ENCODE measurements at regions not wholly inside any gene's neighbourhood (a gene's known extent, or its start where the extent isn't known, plus 50 kb on each side); places are given as distances from the start of the nearest gene placed in this dataset.

DNA sequence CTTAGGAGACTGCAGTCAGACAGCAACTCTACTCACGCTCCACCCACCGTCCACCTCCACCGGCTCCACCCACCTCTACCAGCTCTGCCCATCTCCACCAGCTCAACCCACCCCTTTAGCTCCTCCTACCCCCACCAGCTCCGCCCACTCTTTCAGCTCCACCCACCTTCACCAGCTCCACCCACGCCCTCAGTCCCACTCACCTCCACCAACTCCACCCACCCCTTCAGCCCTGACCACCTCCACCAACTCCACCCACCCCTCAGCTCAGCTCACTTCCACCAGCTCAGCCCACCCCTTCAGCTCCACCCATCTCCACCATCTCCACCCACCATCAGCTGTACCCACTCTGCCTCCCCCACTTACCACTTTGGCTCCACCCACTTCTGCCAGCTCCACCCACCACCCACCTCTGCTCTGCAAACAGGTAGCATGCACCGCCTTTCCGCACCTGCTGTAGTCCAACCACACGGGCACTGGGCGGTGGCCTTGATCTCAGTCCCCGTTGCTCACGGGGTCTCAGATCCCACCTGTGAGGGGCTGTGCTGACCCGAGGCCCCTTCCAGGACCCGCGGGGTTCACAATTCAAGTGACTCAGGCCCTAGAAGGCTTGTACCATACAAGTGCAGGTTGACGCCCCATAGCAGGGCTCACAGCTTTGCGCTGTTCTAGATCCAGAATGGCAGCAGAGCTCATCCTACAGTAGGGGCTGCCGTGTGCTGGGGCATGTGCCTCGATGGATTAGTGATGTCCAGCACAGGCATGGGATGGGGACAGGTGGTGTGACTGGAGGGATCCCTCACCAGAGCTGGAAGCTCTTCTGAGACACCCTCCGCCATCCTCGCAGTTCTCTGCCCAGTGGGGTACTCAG is 77.2 kb upstream of the OTOS start:
- Histone ChIP-seq H3K27ac (ENCODE audit: low read depth, low read length) (no peak overlapping the region), H3K9ac (ENCODE audit: low read depth, low read length) (no peak overlapping the region), H3K27me3 (ENCODE audit: control insufficient read depth, insufficient read depth, low read length) (no peaks in the 10 kb centered on the region)

GRCh38 chr2:240219208-240219890 is 78.9 kb upstream of the OTOS start:
- no peaks in the 10 kb centered on the region for H3K27me3 ChIP-seq (ENCODE audit: control insufficient read depth, insufficient read depth, low read length)

More for the DNA sequence above, 77.2 kb upstream of the OTOS start:
- Histone ChIP-seq H3K9me3 (ENCODE audit: control insufficient read depth, insufficient read depth, low read length) (no peaks in the 10 kb centered on the region), H3K4me1 (ENCODE audit: control insufficient read depth, insufficient read depth, low read length) (no peaks in the 10 kb centered on the region), H3K4me3 (ENCODE audit: low read depth, low read length) (no peak overlapping the region), H3K36me3 (ENCODE audit: control insufficient read depth, insufficient read depth, low read length) (no peaks in the 10 kb centered on the region)

GRCh38 chr2:240220371-240220770 is 79.9 kb upstream of the OTOS start:
- H3K36me3 ChIP-seq (ENCODE audit: control insufficient read depth, insufficient read depth, low read length) = no peaks in the 10 kb centered on the region
- H3K4me1 ChIP-seq (ENCODE audit: control insufficient read depth, insufficient read depth, low read length) = no peaks in the 10 kb centered on the region
- no peaks in the 10 kb centered on the region for H3K27me3 ChIP-seq (ENCODE audit: control insufficient read depth, insufficient read depth, low read length)
- no peak overlapping the region for H3K27ac ChIP-seq (ENCODE audit: low read depth, low read length)
- H3K9me3 ChIP-seq (ENCODE audit: control insufficient read depth, insufficient read depth, low read length) = no peaks in the 10 kb centered on the region
- no peak overlapping the region for H3K4me3 ChIP-seq (ENCODE audit: low read depth, low read length)
- H3K9ac ChIP-seq (ENCODE audit: low read depth, low read length) = no peak overlapping the region

More at GRCh38 chr2:240219208-240219890, 78.9 kb upstream of the OTOS start:
- Histone ChIP-seq H3K9me3 (ENCODE audit: control insufficient read depth, insufficient read depth, low read length) (no peaks in the 10 kb centered on the region), H3K36me3 (ENCODE audit: control insufficient read depth, insufficient read depth, low read length) (no peaks in the 10 kb centered on the region), H3K9ac (ENCODE audit: low read depth, low read length) (no peak overlapping the region), H3K27ac (ENCODE audit: low read depth, low read length) (no peak overlapping the region), H3K4me1 (ENCODE audit: control insufficient read depth, insufficient read depth, low read length) (no peaks in the 10 kb centered on the region), H3K4me3 (ENCODE audit: low read depth, low read length) (no peak overlapping the region)

- Histone ChIP-seq H3K4me1 (ENCODE audit: control insufficient read depth, insufficient read depth, low read length) (no peaks in the 10 kb centered on the region), H3K36me3 (ENCODE audit: control insufficient read depth, insufficient read depth, low read length) (no peaks in the 10 kb centered on the region), H3K4me3 (ENCODE audit: low read depth, low read length) (no peak overlapping the region), H3K27me3 (ENCODE audit: control insufficient read depth, insufficient read depth, low read length) (no peaks in the 10 kb centered on the region), H3K27ac (ENCODE audit: low read depth, low read length) (no peak overlapping the region), H3K9ac (ENCODE audit: low read depth, low read length) (no peak overlapping the region), H3K9me3 (ENCODE audit: control insufficient read depth, insufficient read depth, low read length) (no peaks in the 10 kb centered on the region)
Measured at GRCh38 chr2:240223631-240224030, 83.2 kb upstream of the OTOS start.

- Histone ChIP-seq H3K27me3 (ENCODE audit: control insufficient read depth, insufficient read depth, low read length) (no peaks in the 10 kb centered on the region), H3K4me3 (ENCODE audit: low read depth, low read length) (no peak overlapping the region), H3K36me3 (ENCODE audit: control insufficient read depth, insufficient read depth, low read length) (no peaks in the 10 kb centered on the region), H3K9me3 (ENCODE audit: control insufficient read depth, insufficient read depth, low read length) (0 out of 2 replicates have a peak, but pooled peaks cover 3% of the 10 kb centered on the region), H3K9ac (ENCODE audit: low read depth, low read length) (no peak overlapping the region), H3K27ac (ENCODE audit: low read depth, low read length) (no peak overlapping the region), H3K4me1 (ENCODE audit: control insufficient read depth, insufficient read depth, low read length) (no peaks in the 10 kb centered on the region)
Measured at GRCh38 chr2:240224676-240225075, 84.2 kb upstream of the OTOS start.

DNA sequence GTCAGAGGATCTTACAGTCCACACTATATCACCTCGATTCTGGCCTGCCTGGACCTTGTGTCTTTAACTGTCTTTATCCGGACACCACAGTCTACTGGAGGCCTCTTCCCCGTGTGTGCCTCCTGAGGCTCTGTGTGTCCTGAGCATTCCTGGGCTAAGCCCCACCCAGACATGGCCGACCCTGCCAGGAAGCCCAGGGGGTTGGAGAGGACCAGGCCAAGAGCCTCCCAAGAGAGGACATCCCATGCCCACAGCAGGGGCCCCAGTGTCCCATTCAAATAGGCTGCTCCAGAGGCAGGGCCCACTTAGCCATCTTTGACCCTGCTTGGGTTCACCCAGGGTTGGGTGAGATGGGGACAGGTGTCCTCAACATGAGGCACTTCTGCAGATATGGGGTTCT is 84.7 kb upstream of the OTOS start:
- H3K27me3 ChIP-seq (ENCODE audit: control insufficient read depth, insufficient read depth, low read length) = no peaks in the 10 kb centered on the region
- H3K36me3 ChIP-seq (ENCODE audit: control insufficient read depth, insufficient read depth, low read length) = no peaks in the 10 kb centered on the region
- H3K9ac ChIP-seq (ENCODE audit: low read depth, low read length) = no peak overlapping the region
- no peak overlapping the region for H3K27ac ChIP-seq (ENCODE audit: low read depth, low read length)
- H3K9me3 ChIP-seq (ENCODE audit: control insufficient read depth, insufficient read depth, low read length) = 0 out of 2 replicates have a peak, but pooled peaks cover 5% of the 10 kb centered on the region
- no peak overlapping the region for H3K4me3 ChIP-seq (ENCODE audit: low read depth, low read length)
- H3K4me1 ChIP-seq (ENCODE audit: control insufficient read depth, insufficient read depth, low read length) = no peaks in the 10 kb centered on the region

DNA sequence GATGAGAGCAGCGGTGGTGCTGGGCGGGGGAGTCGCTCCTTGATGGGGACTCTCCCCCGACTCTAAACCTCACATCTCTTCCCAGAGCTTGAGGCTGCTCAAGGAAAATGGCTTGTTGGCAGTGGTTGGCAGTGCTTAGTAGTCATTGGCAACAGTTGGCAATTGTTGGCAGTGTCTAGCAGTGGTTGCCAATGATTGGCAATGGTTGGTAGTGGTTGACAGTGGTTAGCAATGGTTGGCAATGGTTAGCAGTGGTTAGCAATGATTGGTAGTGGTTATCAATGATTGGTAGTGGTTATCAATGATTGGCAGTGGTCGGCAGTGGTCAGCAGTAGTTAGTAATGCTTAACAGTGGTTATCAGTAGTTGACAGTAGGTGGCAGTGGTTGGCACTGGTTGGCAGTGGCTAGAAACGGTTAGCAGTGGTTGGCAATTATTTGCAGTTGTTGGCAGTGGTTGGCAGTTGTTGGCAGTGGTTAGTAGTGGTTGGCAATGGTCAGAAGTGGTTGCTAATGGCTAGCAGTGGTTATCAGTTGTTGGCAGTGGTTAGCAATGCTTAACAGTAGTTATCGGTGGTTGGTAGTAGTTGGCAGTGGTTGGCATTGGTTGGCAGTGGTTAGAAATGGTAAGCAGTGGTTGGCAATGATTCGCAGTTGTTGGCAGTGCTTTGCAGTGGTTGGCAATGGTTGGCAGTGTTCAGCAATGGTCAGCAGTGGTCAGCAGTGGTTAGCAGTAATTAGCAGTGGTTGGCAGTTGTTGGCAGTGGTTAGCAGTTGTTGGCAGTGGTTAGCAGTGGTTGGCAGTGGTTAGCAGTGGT is 85.4 kb upstream of the OTOS start:
- no peaks in the 10 kb centered on the region for H3K27me3 ChIP-seq (ENCODE audit: control insufficient read depth, insufficient read depth, low read length)
- H3K27ac ChIP-seq (ENCODE audit: low read depth, low read length) = no peak overlapping the region

GRCh38 chr2:240226672-240227537 is 86.4 kb upstream of the OTOS start:
- Histone ChIP-seq H3K4me3 (ENCODE audit: low read depth, low read length) (no peak overlapping the region), H3K27me3 (ENCODE audit: control insufficient read depth, insufficient read depth, low read length) (no peaks in the 10 kb centered on the region), H3K4me1 (ENCODE audit: control insufficient read depth, insufficient read depth, low read length) (no peaks in the 10 kb centered on the region), H3K9me3 (ENCODE audit: control insufficient read depth, insufficient read depth, low read length) (0 out of 2 replicates have a peak, but pooled peaks cover 5% of the 10 kb centered on the region), H3K27ac (ENCODE audit: low read depth, low read length) (no peak overlapping the region), H3K36me3 (ENCODE audit: control insufficient read depth, insufficient read depth, low read length) (no peaks in the 10 kb centered on the region), H3K9ac (ENCODE audit: low read depth, low read length) (no peak overlapping the region)

More for the DNA sequence above, 85.4 kb upstream of the OTOS start:
- H3K4me1 ChIP-seq (ENCODE audit: control insufficient read depth, insufficient read depth, low read length) = no peaks in the 10 kb centered on the region
- no peak overlapping the region for H3K9ac ChIP-seq (ENCODE audit: low read depth, low read length)
- H3K36me3 ChIP-seq (ENCODE audit: control insufficient read depth, insufficient read depth, low read length) = no peaks in the 10 kb centered on the region
- H3K9me3 ChIP-seq (ENCODE audit: control insufficient read depth, insufficient read depth, low read length) = 0 out of 2 replicates have a peak, but pooled peaks cover 5% of the 10 kb centered on the region
- no peak overlapping the region for H3K4me3 ChIP-seq (ENCODE audit: low read depth, low read length)

GRCh38 chr2:240227538-240228428 is 87.3 kb upstream of the OTOS start:
- Histone ChIP-seq H3K4me3 (ENCODE audit: low read depth, low read length) (no peak overlapping the region), H3K9ac (ENCODE audit: low read depth, low read length) (no peak overlapping the region), H3K9me3 (ENCODE audit: control insufficient read depth, insufficient read depth, low read length) (0 out of 2 replicates have a peak, but pooled peaks cover 5% of the 10 kb centered on the region), H3K27ac (ENCODE audit: low read depth, low read length) (no peak overlapping the region), H3K27me3 (ENCODE audit: control insufficient read depth, insufficient read depth, low read length) (no peaks in the 10 kb centered on the region), H3K4me1 (ENCODE audit: control insufficient read depth, insufficient read depth, low read length) (no peaks in the 10 kb centered on the region), H3K36me3 (ENCODE audit: control insufficient read depth, insufficient read depth, low read length) (no peaks in the 10 kb centered on the region)

Measured in HUES48 (cell line).